IgD-negative memory B cell (primary cell): ENCODE measurements at regions not wholly inside any gene's neighbourhood (a gene's known extent, or its start where the extent isn't known, plus 50 kb on each side); places are given as distances from the start of the nearest gene placed in this dataset.
A peak's percentile ranks its signal among the peaks of the same experiment; 100 is the strongest.

Experiments used
- H3K27ac Mint-ChIP-seq, 3 donors: one replicate each; pipeline ENCODE4 v1.8.0; 2020 to 2022; ENCODE audit warnings: mild to moderate bottlenecking in 3 of 3, mixed read lengths in 3 of 3, moderate library complexity in 1 of 3
- H3K27me3 Mint-ChIP-seq: one replicate; pipeline ENCODE4 v1.8.0; 2021; ENCODE audit warnings: mixed read lengths
- H3K36me3 Mint-ChIP-seq: one replicate; pipeline ENCODE4 v1.8.0; 2020; ENCODE audit warnings: mild to moderate bottlenecking, mixed read lengths
- H3K4me1 Mint-ChIP-seq, 3 donors: one replicate each; pipeline ENCODE4 v1.8.0; 2020 to 2022; ENCODE audit warnings: mixed read lengths in 3 of 3, mild to moderate bottlenecking in 1 of 3
- H3K4me3 Mint-ChIP-seq, 4 donors: one replicate each; pipeline ENCODE4 v1.8.0; 2020 to 2022; ENCODE audit warnings: mild to moderate bottlenecking in 4 of 4, mixed read lengths in 4 of 4, moderate library complexity in 3 of 4
- H3K9me3 Mint-ChIP-seq, 3 donors: one replicate each; pipeline ENCODE4 v1.8.0; 2020 to 2021; ENCODE audit warnings: mixed read lengths in 3 of 3, mild to moderate bottlenecking in 1 of 3

GRCh38 chrX:38982370-38982769 is 181.1 kb downstream of the MID1IP1 start:
- Mint-ChIP-seq H3K27ac (no peak overlapping the region), H3K4me3 (no peak overlapping the region), H3K36me3 (peaks cover 1% of the 10 kb centered on the region), H3K27me3 (peaks cover 1% of the 10 kb centered on the region), H3K9me3 (no peaks in the 10 kb centered on the region), H3K4me1 (no peaks in the 10 kb centered on the region)

- Mint-ChIP-seq H3K4me1 (no peaks in the 10 kb centered on the region), H3K27ac (no peak overlapping the region), H3K4me3 (no peak overlapping the region), H3K27me3 (peaks cover 1% of the 10 kb centered on the region), H3K36me3 (peaks cover 1% of the 10 kb centered on the region), H3K9me3 (no peaks in the 10 kb centered on the region)
Measured at GRCh38 chrX:38982843-38983242, 181.6 kb downstream of the MID1IP1 start.

- H3K27ac Mint-ChIP-seq = peak overlapping the region in 1 of 3 donors; percentile 48
- H3K27me3 Mint-ChIP-seq = peaks cover 2% of the 10 kb centered on the region
- peaks cover 1% of the 10 kb centered on the region for H3K36me3 Mint-ChIP-seq
- no peaks in the 10 kb centered on the region for H3K4me1 Mint-ChIP-seq
- no peaks in the 10 kb centered on the region for H3K9me3 Mint-ChIP-seq
- H3K4me3 Mint-ChIP-seq = no peak overlapping the region
Measured at GRCh38 chrX:38985375-38985774, 184.1 kb downstream of the MID1IP1 start.

GRCh38 chrX:38985945-38986344 is 184.7 kb downstream of the MID1IP1 start:
- Mint-ChIP-seq H3K27ac (no peak overlapping the region), H3K4me3 (no peak overlapping the region)

GRCh38 chrX:38986586-38986985 is 185.3 kb downstream of the MID1IP1 start:
- Mint-ChIP-seq H3K27me3 (peaks cover 2% of the 10 kb centered on the region), H3K36me3 (peaks cover 1% of the 10 kb centered on the region), H3K4me3 (no peak overlapping the region), H3K9me3 (no peaks in the 10 kb centered on the region), H3K4me1 (no peaks in the 10 kb centered on the region), H3K27ac (no peak overlapping the region)

More at GRCh38 chrX:38985945-38986344, 184.7 kb downstream of the MID1IP1 start:
- Mint-ChIP-seq H3K36me3 (peaks cover 1% of the 10 kb centered on the region), H3K27me3 (peaks cover 2% of the 10 kb centered on the region), H3K4me1 (no peaks in the 10 kb centered on the region), H3K9me3 (no peaks in the 10 kb centered on the region)

- Mint-ChIP-seq H3K27ac (no peak overlapping the region), H3K27me3 (peaks cover 4% of the 10 kb centered on the region)
Measured at GRCh38 chrX:38987198-38987651, 186.0 kb downstream of the MID1IP1 start.

GRCh38 chrX:38988301-38988700 is 187.0 kb downstream of the MID1IP1 start:
- Mint-ChIP-seq H3K4me3 (no peak overlapping the region), H3K27ac (no peak overlapping the region), H3K36me3 (no peaks in the 10 kb centered on the region), H3K4me1 (no peaks in the 10 kb centered on the region), H3K27me3 (peaks cover 4% of the 10 kb centered on the region), H3K9me3 (no peaks in the 10 kb centered on the region)

More at GRCh38 chrX:38987198-38987651, 186.0 kb downstream of the MID1IP1 start:
- no peak overlapping the region for H3K4me3 Mint-ChIP-seq
- H3K36me3 Mint-ChIP-seq = peaks cover 1% of the 10 kb centered on the region
- no peaks in the 10 kb centered on the region for H3K9me3 Mint-ChIP-seq
- no peaks in the 10 kb centered on the region for H3K4me1 Mint-ChIP-seq

GRCh38 chrX:38989076-38989475 is 187.8 kb downstream of the MID1IP1 start:
- Mint-ChIP-seq H3K27me3 (peaks cover 4% of the 10 kb centered on the region), H3K36me3 (no peaks in the 10 kb centered on the region), H3K4me1 (no peaks in the 10 kb centered on the region), H3K9me3 (no peaks in the 10 kb centered on the region), H3K27ac (no peak overlapping the region), H3K4me3 (no peak overlapping the region)

GRCh38 chrX:38991656-38992440 is 190.6 kb downstream of the MID1IP1 start:
- no peaks in the 10 kb centered on the region for H3K9me3 Mint-ChIP-seq
- H3K27me3 Mint-ChIP-seq = peaks cover 4% of the 10 kb centered on the region
- H3K36me3 Mint-ChIP-seq = no peaks in the 10 kb centered on the region

GRCh38 chrX:38992441-38993096 is 191.3 kb downstream of the MID1IP1 start:
- H3K4me1 Mint-ChIP-seq = no peaks in the 10 kb centered on the region
- no peaks in the 10 kb centered on the region for H3K9me3 Mint-ChIP-seq
- no peaks in the 10 kb centered on the region for H3K36me3 Mint-ChIP-seq
- peaks cover 4% of the 10 kb centered on the region for H3K27me3 Mint-ChIP-seq
- no peak overlapping the region for H3K4me3 Mint-ChIP-seq
- H3K27ac Mint-ChIP-seq = no peak overlapping the region

More at GRCh38 chrX:38991656-38992440, 190.6 kb downstream of the MID1IP1 start:
- Mint-ChIP-seq H3K4me3 (peak overlapping the region in 1 of 4 donors; percentile 20), H3K27ac (no peak overlapping the region), H3K4me1 (no peaks in the 10 kb centered on the region)

GRCh38 chrX:38993500-38993899 is 192.2 kb downstream of the MID1IP1 start:
- no peak overlapping the region for H3K27ac Mint-ChIP-seq
- H3K4me1 Mint-ChIP-seq = no peaks in the 10 kb centered on the region
- H3K27me3 Mint-ChIP-seq = peaks cover 6% of the 10 kb centered on the region
- no peaks in the 10 kb centered on the region for H3K36me3 Mint-ChIP-seq
- no peak overlapping the region for H3K4me3 Mint-ChIP-seq
- H3K9me3 Mint-ChIP-seq = no peaks in the 10 kb centered on the region

- Mint-ChIP-seq H3K27me3 (peaks cover 2% of the 10 kb centered on the region), H3K4me1 (no peaks in the 10 kb centered on the region), H3K9me3 (peaks cover 0 to 2% (median 0%) of the 10 kb centered on the region in 3 donors), H3K36me3 (no peaks in the 10 kb centered on the region), H3K4me3 (no peak overlapping the region), H3K27ac (no peak overlapping the region)
Measured at GRCh38 chrX:38999099-38999498, 197.8 kb downstream of the MID1IP1 start.

GRCh38 chrX:38999967-39000745 is 198.9 kb downstream of the MID1IP1 start:
- Mint-ChIP-seq H3K36me3 (no peaks in the 10 kb centered on the region), H3K27ac (no peak overlapping the region), H3K4me3 (no peak overlapping the region), H3K4me1 (no peaks in the 10 kb centered on the region), H3K9me3 (peaks cover 0 to 2% (median 0%) of the 10 kb centered on the region in 3 donors), H3K27me3 (peaks cover 2% of the 10 kb centered on the region)

GRCh38 chrX:39000802-39001201 is 199.5 kb downstream of the MID1IP1 start:
- Mint-ChIP-seq H3K27me3 (peaks cover 2% of the 10 kb centered on the region), H3K9me3 (peaks cover 0 to 2% (median 0%) of the 10 kb centered on the region in 3 donors), H3K36me3 (no peaks in the 10 kb centered on the region), H3K4me3 (no peak overlapping the region), H3K27ac (no peak overlapping the region), H3K4me1 (no peaks in the 10 kb centered on the region)

- no peak overlapping the region for H3K4me3 Mint-ChIP-seq
- H3K27me3 Mint-ChIP-seq = peaks cover 2% of the 10 kb centered on the region
- no peaks in the 10 kb centered on the region for H3K4me1 Mint-ChIP-seq
- H3K27ac Mint-ChIP-seq = no peak overlapping the region
- peaks cover 0 to 2% (median 0%) of the 10 kb centered on the region in 3 donors for H3K9me3 Mint-ChIP-seq
- H3K36me3 Mint-ChIP-seq = no peaks in the 10 kb centered on the region
Measured at GRCh38 chrX:39002466-39002865, 201.2 kb downstream of the MID1IP1 start.
